ENCODE measurements at regions not wholly inside any gene's neighbourhood (a gene's known extent, or its start where the extent isn't known, plus 50 kb on each side); places are given as distances from the start of the nearest gene placed in this dataset.
A peak's percentile ranks its signal among the peaks of the same experiment; 100 is the strongest.

GRCh38 chr10:78873413-78873812 lies 195.4 kb upstream of the ZMIZ1 start:
- Histone ChIP-seq H3K36me3 (ENCODE audit: control insufficient read depth in 2 of 2, insufficient read depth in 2 of 2, low read length in 1 of 2) (no peaks in the 10 kb centered on the region), H3K9me3 (ENCODE audit: control insufficient read depth in 2 of 2, insufficient read depth in 1 of 2, low read depth in 1 of 2, low read length in 1 of 2) (no peaks in the 10 kb centered on the region), H3K27ac (ENCODE audit: low read depth in 2 of 2, low read length in 1 of 2) (no peak overlapping the region), H3K27me3 (ENCODE audit: control insufficient read depth in 1 of 2, insufficient read depth in 2 of 2, low read length in 2 of 2) (no peaks in the 10 kb centered on the region), H3K4me3 (ENCODE audit: low read depth in 1 of 2, low read length in 2 of 2) (no peak overlapping the region), H3K4me1 (ENCODE audit: control insufficient read depth in 2 of 2, insufficient read depth in 2 of 2, low read length in 1 of 2) (peaks cover 0 to 2% of the 10 kb centered on the region in 2 donors)
- 92 to 94% methylated on average over 5 of the region's 5 CpGs for WGBS, 2 donors

DNA sequence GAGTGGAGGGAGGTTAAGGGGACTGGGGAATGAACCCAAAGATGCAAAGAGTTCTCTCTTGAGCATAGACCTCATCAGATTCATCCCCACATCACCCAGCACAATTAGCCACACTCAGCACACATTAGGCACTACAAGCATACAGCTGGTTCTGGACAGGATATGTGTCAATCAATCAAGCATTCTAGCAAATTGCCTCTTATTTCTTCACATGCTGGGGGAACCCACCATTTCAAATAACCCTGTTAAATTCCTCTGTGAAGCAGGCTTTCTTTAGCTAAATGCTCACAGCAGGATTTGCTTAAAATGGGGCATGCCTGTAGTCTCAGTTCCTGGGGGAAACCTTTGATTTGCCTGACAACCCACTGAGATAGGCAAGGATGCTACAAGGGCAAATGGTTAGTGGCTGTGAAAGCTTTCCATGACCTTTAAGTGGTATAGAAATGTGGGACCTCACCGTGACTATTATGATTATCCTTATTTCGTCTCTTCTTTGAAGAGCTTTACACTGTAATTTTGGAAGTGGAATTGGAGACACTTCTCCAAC lies 193.4 kb upstream of the ZMIZ1 start:
- no peak overlapping the region for H3K4me3 ChIP-seq (ENCODE audit: low read depth in 1 of 2, low read length in 2 of 2)
- no peaks in the 10 kb centered on the region for H3K27me3 ChIP-seq (ENCODE audit: control insufficient read depth in 1 of 2, insufficient read depth in 2 of 2, low read length in 2 of 2)
- 91 to 94% methylated on average over 2 of the region's 2 CpGs for WGBS, 2 donors
- no peaks in the 10 kb centered on the region for H3K9me3 ChIP-seq (ENCODE audit: control insufficient read depth in 2 of 2, insufficient read depth in 1 of 2, low read depth in 1 of 2, low read length in 1 of 2)
- no peaks in the 10 kb centered on the region for H3K4me1 ChIP-seq (ENCODE audit: control insufficient read depth in 2 of 2, insufficient read depth in 2 of 2, low read length in 1 of 2)
- no peaks in the 10 kb centered on the region for H3K36me3 ChIP-seq (ENCODE audit: control insufficient read depth in 2 of 2, insufficient read depth in 2 of 2, low read length in 1 of 2)
- no peak overlapping the region for H3K27ac ChIP-seq (ENCODE audit: low read depth in 2 of 2, low read length in 1 of 2)

- 78 to 90% methylated on average over 4 of the region's 4 CpGs for WGBS, 2 donors
- Histone ChIP-seq H3K36me3 (ENCODE audit: control insufficient read depth in 2 of 2, insufficient read depth in 2 of 2, low read length in 1 of 2) (no peaks in the 10 kb centered on the region), H3K4me1 (ENCODE audit: control insufficient read depth in 2 of 2, insufficient read depth in 2 of 2, low read length in 1 of 2) (no peaks in the 10 kb centered on the region), H3K9me3 (ENCODE audit: control insufficient read depth in 2 of 2, insufficient read depth in 1 of 2, low read depth in 1 of 2, low read length in 1 of 2) (no peaks in the 10 kb centered on the region), H3K4me3 (ENCODE audit: low read depth in 1 of 2, low read length in 2 of 2) (no peak overlapping the region), H3K27ac (ENCODE audit: low read depth in 2 of 2, low read length in 1 of 2) (no peak overlapping the region), H3K27me3 (ENCODE audit: control insufficient read depth in 1 of 2, insufficient read depth in 2 of 2, low read length in 2 of 2) (no peaks in the 10 kb centered on the region)
Measured at GRCh38 chr10:78875932-78876331, 192.8 kb upstream of the ZMIZ1 start.

DNA sequence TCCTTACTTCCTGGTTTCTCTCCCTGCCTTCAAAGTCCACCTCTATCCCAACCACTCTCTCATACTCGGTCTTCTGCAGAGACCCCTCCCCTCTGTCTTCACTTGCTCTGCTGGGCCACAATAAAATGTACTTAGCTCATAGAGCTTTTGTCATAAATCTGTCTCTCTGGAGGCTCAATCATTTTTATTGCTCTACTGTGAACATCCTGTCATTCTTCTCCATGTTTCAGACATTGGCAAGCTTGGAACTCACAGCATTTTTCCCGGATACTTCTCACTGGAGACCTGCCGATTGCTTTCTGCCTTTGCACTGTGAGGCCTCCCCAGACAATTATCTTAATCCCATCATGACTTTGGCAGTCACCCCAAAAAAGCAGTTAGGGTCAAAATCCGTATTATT lies 192.3 kb upstream of the ZMIZ1 start:
- no peaks in the 10 kb centered on the region for H3K9me3 ChIP-seq (ENCODE audit: control insufficient read depth in 2 of 2, insufficient read depth in 1 of 2, low read depth in 1 of 2, low read length in 1 of 2)
- H3K4me3 ChIP-seq (ENCODE audit: low read depth in 1 of 2, low read length in 2 of 2): no peak overlapping the region
- H3K36me3 ChIP-seq (ENCODE audit: control insufficient read depth in 2 of 2, insufficient read depth in 2 of 2, low read length in 1 of 2): no peaks in the 10 kb centered on the region
- H3K4me1 ChIP-seq (ENCODE audit: control insufficient read depth in 2 of 2, insufficient read depth in 2 of 2, low read length in 1 of 2): no peaks in the 10 kb centered on the region
- WGBS, 2 donors: 65 to 75% methylated on average over 4 of the region's 4 CpGs
- H3K27me3 ChIP-seq (ENCODE audit: control insufficient read depth in 1 of 2, insufficient read depth in 2 of 2, low read length in 2 of 2): no peaks in the 10 kb centered on the region
- no peak overlapping the region for H3K27ac ChIP-seq (ENCODE audit: low read depth in 2 of 2, low read length in 1 of 2)

GRCh38 chr10:78879621-78880020 lies 189.1 kb upstream of the ZMIZ1 start:
- no peak overlapping the region for H3K4me3 ChIP-seq (ENCODE audit: low read depth in 1 of 2, low read length in 2 of 2)
- WGBS, 2 donors: 76 to 90% methylated on average over 3 of the region's 3 CpGs
- no peaks in the 10 kb centered on the region for H3K9me3 ChIP-seq (ENCODE audit: control insufficient read depth in 2 of 2, insufficient read depth in 1 of 2, low read depth in 1 of 2, low read length in 1 of 2)
- H3K27me3 ChIP-seq (ENCODE audit: control insufficient read depth in 1 of 2, insufficient read depth in 2 of 2, low read length in 2 of 2): no peaks in the 10 kb centered on the region
- no peaks in the 10 kb centered on the region for H3K36me3 ChIP-seq (ENCODE audit: control insufficient read depth in 2 of 2, insufficient read depth in 2 of 2, low read length in 1 of 2)
- H3K27ac ChIP-seq (ENCODE audit: low read depth in 2 of 2, low read length in 1 of 2): no peak overlapping the region
- H3K4me1 ChIP-seq (ENCODE audit: control insufficient read depth in 2 of 2, insufficient read depth in 2 of 2, low read length in 1 of 2): no peaks in the 10 kb centered on the region

- Histone ChIP-seq H3K27ac (ENCODE audit: low read depth in 2 of 2, low read length in 1 of 2) (no peak overlapping the region), H3K4me3 (ENCODE audit: low read depth in 1 of 2, low read length in 2 of 2) (no peak overlapping the region), H3K36me3 (ENCODE audit: control insufficient read depth in 2 of 2, insufficient read depth in 2 of 2, low read length in 1 of 2) (no peaks in the 10 kb centered on the region), H3K4me1 (ENCODE audit: control insufficient read depth in 2 of 2, insufficient read depth in 2 of 2, low read length in 1 of 2) (no peaks in the 10 kb centered on the region), H3K27me3 (ENCODE audit: control insufficient read depth in 1 of 2, insufficient read depth in 2 of 2, low read length in 2 of 2) (no peaks in the 10 kb centered on the region), H3K9me3 (ENCODE audit: control insufficient read depth in 2 of 2, insufficient read depth in 1 of 2, low read depth in 1 of 2, low read length in 1 of 2) (no peaks in the 10 kb centered on the region)
Measured at GRCh38 chr10:78886129-78886528, 182.6 kb upstream of the ZMIZ1 start.

DNA sequence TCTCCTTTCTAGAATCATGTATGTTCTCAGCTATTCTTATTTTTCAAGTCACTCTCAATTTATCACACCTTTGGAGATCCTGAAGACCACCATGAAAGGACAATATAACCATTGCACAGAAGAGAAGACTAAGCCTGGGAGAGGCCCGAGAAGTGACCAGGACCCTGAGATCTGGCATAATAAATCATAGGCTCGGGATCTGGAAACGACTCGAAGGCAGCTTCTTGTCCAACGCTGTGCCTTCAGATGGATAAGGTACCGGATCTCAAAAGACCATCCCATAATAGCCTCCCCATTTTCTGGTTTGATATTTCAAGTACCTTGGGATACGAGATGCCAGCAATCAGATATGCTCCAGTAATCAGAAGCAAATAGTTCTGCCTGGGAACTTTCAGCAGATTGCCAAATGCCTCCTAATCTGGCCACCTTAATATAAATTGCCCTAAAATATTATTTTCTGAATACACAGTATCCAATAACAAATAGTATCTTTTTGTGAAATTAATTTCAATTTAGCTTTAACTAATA lies 179.2 kb upstream of the ZMIZ1 start:
- H3K4me1 ChIP-seq (ENCODE audit: control insufficient read depth in 2 of 2, insufficient read depth in 2 of 2, low read length in 1 of 2): no peaks in the 10 kb centered on the region

DNA sequence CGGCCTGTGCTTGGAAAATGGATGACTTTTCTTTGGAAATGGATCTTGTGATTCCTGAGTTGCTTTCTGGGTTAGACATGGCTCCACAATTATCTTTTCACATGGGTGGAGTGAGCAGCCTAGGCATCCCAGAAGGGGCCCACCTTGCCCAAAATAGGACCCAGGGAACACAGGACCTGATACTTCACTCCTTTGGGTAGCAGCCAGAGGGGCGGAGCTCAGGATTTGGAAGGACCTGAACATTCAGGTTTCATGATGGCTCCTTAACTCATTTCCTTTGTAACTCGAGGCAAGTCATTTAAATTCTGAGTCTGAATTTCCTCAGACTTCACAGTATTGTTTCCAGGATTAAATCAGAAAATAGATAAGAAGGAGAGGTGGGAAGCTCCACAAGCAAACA lies 178.3 kb upstream of the ZMIZ1 start:
- Histone ChIP-seq H3K27me3 (ENCODE audit: control insufficient read depth in 1 of 2, insufficient read depth in 2 of 2, low read length in 2 of 2) (no peaks in the 10 kb centered on the region), H3K27ac (ENCODE audit: low read depth in 2 of 2, low read length in 1 of 2) (peak overlapping the region in 1 of 2 donors; percentile 45), H3K36me3 (ENCODE audit: control insufficient read depth in 2 of 2, insufficient read depth in 2 of 2, low read length in 1 of 2) (no peaks in the 10 kb centered on the region), H3K4me3 (ENCODE audit: low read depth in 1 of 2, low read length in 2 of 2) (no peak overlapping the region), H3K4me1 (ENCODE audit: control insufficient read depth in 2 of 2, insufficient read depth in 2 of 2, low read length in 1 of 2) (no peaks in the 10 kb centered on the region), H3K9me3 (ENCODE audit: control insufficient read depth in 2 of 2, insufficient read depth in 1 of 2, low read depth in 1 of 2, low read length in 1 of 2) (no peaks in the 10 kb centered on the region)
- WGBS, 2 donors: 58 to 67% methylated on average over 3 of the region's 3 CpGs

More for the DNA sequence above, 179.2 kb upstream of the ZMIZ1 start:
- Histone ChIP-seq H3K4me3 (ENCODE audit: low read depth in 1 of 2, low read length in 2 of 2) (no peak overlapping the region), H3K27me3 (ENCODE audit: control insufficient read depth in 1 of 2, insufficient read depth in 2 of 2, low read length in 2 of 2) (no peaks in the 10 kb centered on the region), H3K9me3 (ENCODE audit: control insufficient read depth in 2 of 2, insufficient read depth in 1 of 2, low read depth in 1 of 2, low read length in 1 of 2) (no peaks in the 10 kb centered on the region), H3K27ac (ENCODE audit: low read depth in 2 of 2, low read length in 1 of 2) (no peak overlapping the region), H3K36me3 (ENCODE audit: control insufficient read depth in 2 of 2, insufficient read depth in 2 of 2, low read length in 1 of 2) (no peaks in the 10 kb centered on the region)
- 88 to 91% methylated on average over 7 of the region's 7 CpGs for WGBS, 2 donors

DNA sequence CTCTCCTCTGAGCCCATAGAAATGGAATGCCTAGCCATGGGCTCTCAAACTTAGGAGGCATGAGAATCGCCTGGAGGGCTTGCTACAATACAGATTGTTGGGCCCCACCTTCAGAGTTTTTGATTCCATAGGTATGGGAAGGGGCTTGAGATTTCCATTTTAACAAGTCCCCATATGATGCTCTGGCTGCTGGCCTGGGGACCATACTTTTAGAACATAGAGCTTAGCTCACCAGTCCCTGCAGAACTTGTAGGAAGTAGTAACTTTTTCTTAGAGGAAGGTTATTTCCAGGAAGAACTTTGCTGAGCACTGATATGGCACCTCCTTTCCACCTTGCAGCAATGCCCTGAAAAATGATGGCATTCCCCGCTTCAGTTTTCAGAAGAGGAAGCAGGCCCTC lies 177.0 kb upstream of the ZMIZ1 start:
- H3K4me3 ChIP-seq (ENCODE audit: low read depth in 1 of 2, low read length in 2 of 2): no peak overlapping the region
- H3K36me3 ChIP-seq (ENCODE audit: control insufficient read depth in 2 of 2, insufficient read depth in 2 of 2, low read length in 1 of 2): no peaks in the 10 kb centered on the region
- no peaks in the 10 kb centered on the region for H3K27me3 ChIP-seq (ENCODE audit: control insufficient read depth in 1 of 2, insufficient read depth in 2 of 2, low read length in 2 of 2)
- H3K27ac ChIP-seq (ENCODE audit: low read depth in 2 of 2, low read length in 1 of 2): no peak overlapping the region
- WGBS, 2 donors: 93 to 96% methylated on average over 2 of the region's 2 CpGs
- no peaks in the 10 kb centered on the region for H3K4me1 ChIP-seq (ENCODE audit: control insufficient read depth in 2 of 2, insufficient read depth in 2 of 2, low read length in 1 of 2)
- no peaks in the 10 kb centered on the region for H3K9me3 ChIP-seq (ENCODE audit: control insufficient read depth in 2 of 2, insufficient read depth in 1 of 2, low read depth in 1 of 2, low read length in 1 of 2)

DNA sequence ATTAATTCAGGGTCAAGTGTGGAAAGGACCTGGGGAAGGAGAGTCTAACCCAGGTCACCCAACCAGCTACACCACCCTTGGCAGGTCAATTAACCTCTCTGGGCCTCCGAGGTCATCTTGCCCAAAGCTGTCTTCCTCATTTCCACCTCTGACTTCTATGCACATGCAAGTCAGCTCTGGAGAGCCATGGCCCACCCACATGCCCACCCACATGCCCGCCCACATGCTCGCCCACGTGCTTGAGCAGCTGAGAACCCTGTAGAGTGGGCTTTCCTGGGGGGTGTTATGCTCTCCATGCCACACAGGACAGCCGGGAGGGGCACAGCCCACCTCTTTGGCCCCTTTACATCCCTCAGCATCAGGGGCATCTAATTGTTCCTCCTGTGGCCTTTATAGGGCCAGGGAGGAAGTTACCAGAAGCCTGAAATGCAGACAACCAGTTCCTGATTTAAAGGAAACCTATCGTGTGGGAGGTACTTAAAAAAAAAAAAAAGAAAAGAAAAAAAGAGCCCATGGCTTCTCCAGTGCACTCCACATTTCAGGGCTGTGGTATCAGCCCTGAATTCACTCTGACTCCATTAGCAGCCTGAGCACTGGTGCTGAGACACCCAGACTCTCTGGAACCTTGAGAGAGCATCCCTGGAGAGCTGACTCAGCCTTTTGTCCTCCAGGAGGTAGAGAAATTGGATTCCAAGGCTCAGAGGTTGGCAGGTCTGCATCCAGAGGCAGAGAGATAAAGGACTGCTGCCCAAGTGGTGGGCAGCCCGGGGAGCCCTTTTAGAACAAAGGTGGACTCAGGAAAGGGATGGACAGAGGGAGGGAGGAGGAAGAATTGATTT lies 176.2 kb upstream of the ZMIZ1 start:
- Histone ChIP-seq H3K4me1 (ENCODE audit: control insufficient read depth in 2 of 2, insufficient read depth in 2 of 2, low read length in 1 of 2) (no peaks in the 10 kb centered on the region), H3K36me3 (ENCODE audit: control insufficient read depth in 2 of 2, insufficient read depth in 2 of 2, low read length in 1 of 2) (no peaks in the 10 kb centered on the region), H3K27ac (ENCODE audit: low read depth in 2 of 2, low read length in 1 of 2) (no peak overlapping the region), H3K27me3 (ENCODE audit: control insufficient read depth in 1 of 2, insufficient read depth in 2 of 2, low read length in 2 of 2) (no peaks in the 10 kb centered on the region), H3K9me3 (ENCODE audit: control insufficient read depth in 2 of 2, insufficient read depth in 1 of 2, low read depth in 1 of 2, low read length in 1 of 2) (no peaks in the 10 kb centered on the region), H3K4me3 (ENCODE audit: low read depth in 1 of 2, low read length in 2 of 2) (no peak overlapping the region)
- 80 to 83% methylated on average over 7 of the region's 7 CpGs for WGBS, 2 donors

All from esophagus (tissue), 2 donors.